ENCODE measurements at regions not wholly inside any gene's neighbourhood (a gene's known extent, or its start where the extent isn't known, plus 50 kb on each side); places are given as distances from the start of the nearest gene placed in this dataset.
"Not testable (repeated sequence)": the region's sequence is repeated elsewhere in the genome, so short reads cannot be mapped to it uniquely, and the experiment has no call there.

GRCh38 chr6:86440608-86441007, 496.7 kb upstream of the HTR1E start:
- no peaks in the 10 kb centered on the region for H3K36me3 ChIP-seq (ENCODE audit: control insufficient read depth, insufficient read depth, low read length)
- no peak for DNase-seq (ENCODE audit: low read depth)
- FAIRE-seq, result no peak
- TF ChIP-seq, protein P1, sequence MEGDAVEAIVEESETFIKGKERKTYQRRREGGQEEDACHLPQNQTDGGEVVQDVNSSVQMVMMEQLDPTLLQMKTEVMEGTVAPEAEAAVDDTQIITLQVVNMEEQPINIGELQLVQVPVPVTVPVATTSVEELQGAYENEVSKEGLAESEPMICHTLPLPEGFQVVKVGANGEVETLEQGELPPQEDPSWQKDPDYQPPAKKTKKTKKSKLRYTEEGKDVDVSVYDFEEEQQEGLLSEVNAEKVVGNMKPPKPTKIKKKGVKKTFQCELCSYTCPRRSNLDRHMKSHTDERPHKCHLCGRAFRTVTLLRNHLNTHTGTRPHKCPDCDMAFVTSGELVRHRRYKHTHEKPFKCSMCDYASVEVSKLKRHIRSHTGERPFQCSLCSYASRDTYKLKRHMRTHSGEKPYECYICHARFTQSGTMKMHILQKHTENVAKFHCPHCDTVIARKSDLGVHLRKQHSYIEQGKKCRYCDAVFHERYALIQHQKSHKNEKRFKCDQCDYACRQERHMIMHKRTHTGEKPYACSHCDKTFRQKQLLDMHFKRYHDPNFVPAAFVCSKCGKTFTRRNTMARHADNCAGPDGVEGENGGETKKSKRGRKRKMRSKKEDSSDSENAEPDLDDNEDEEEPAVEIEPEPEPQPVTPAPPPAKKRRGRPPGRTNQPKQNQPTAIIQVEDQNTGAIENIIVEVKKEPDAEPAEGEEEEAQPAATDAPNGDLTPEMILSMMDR (IDR thresholded peaks at IDR 0.05; ENCODE audit: insufficient read depth, low read length, severe bottlenecking), result no peak
- no peaks in the 10 kb centered on the region for H3K27me3 ChIP-seq (ENCODE audit: control insufficient read depth, insufficient read depth, low read length)
- no peak overlapping the region for H3K4me3 ChIP-seq (ENCODE audit: low read depth, low read length)

- no peaks in the 10 kb centered on the region for H3K36me3 ChIP-seq (ENCODE audit: control insufficient read depth, insufficient read depth, low read length)
- DNase-seq (ENCODE audit: low read depth) (no peak), FAIRE-seq (no peak)
- TF ChIP-seq, protein P1 (IDR thresholded peaks at IDR 0.05; ENCODE audit: insufficient read depth, low read length, severe bottlenecking), result no peak
- H3K27me3 ChIP-seq (ENCODE audit: control insufficient read depth, insufficient read depth, low read length), result no peaks in the 10 kb centered on the region
- H3K4me3 ChIP-seq (ENCODE audit: low read depth, low read length), result no peak overlapping the region
Observed at GRCh38 chr6:86423571-86423970, 513.8 kb upstream of the HTR1E start.

DNA sequence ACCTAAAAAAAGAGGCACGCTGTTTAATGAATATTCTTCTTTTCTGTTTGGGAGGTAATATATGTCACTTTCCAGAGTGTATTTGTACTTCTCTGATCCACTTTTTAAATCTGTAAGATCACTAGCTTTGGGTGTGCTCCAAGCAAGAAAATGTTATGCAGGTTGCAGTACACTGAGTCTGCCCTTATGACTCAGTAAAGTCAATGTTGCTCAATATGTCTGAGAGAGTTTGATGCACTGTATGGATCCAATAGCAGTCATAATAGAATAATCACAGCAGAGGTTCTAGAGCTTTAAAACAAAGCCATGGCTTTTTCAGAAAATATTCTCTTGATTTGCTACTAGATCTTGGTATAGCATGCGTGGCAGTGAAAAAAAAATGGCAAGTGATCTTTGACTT, 525.3 kb upstream of the HTR1E start:
- TF ChIP-seq, protein P1 (IDR thresholded peaks at IDR 0.05; ENCODE audit: insufficient read depth, low read length, severe bottlenecking), result no peak
- no peaks in the 10 kb centered on the region for H3K36me3 ChIP-seq (ENCODE audit: control insufficient read depth, insufficient read depth, low read length)
- H3K4me3 ChIP-seq (ENCODE audit: low read depth, low read length), result no peak overlapping the region
- DNase-seq (ENCODE audit: low read depth), result peak; percentile 37
- H3K27me3 ChIP-seq (ENCODE audit: control insufficient read depth, insufficient read depth, low read length), result no peaks in the 10 kb centered on the region
- FAIRE-seq, result no peak

DNA sequence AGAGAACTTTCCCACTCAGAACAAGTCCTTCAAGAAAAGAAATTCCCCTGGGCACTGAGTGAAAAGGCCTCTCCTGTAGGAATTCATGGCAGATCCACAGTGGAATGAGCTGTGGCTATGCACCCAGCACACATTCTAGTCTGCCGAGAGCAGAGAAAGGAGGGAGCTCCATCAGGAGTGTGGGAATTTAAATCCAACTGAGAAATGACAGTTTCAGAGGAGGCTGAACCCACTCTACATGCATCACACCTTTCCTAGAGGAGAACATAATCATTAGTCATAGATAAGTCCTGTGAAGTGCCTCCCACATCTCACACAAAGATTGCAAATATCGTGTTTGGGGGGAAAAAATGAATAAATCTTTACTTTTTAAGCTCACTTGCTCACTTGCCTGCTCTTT, 530.2 kb upstream of the HTR1E start:
- H3K36me3 ChIP-seq (ENCODE audit: control insufficient read depth, insufficient read depth, low read length), result no peaks in the 10 kb centered on the region
- no peak for FAIRE-seq

GRCh38 chr6:86392850-86393249, 544.5 kb upstream of the HTR1E start:
- H3K4me3 ChIP-seq (ENCODE audit: low read depth, low read length); DNase-seq (ENCODE audit: low read depth); H3K27me3 ChIP-seq (ENCODE audit: control insufficient read depth, insufficient read depth, low read length); H3K36me3 ChIP-seq (ENCODE audit: control insufficient read depth, insufficient read depth, low read length); FAIRE-seq: not testable (repeated sequence)

More for the DNA sequence above, 530.2 kb upstream of the HTR1E start:
- DNase-seq (ENCODE audit: low read depth), result no peak
- TF ChIP-seq, protein P1 (IDR thresholded peaks at IDR 0.05; ENCODE audit: insufficient read depth, low read length, severe bottlenecking), result no peak
- no peak overlapping the region for H3K4me3 ChIP-seq (ENCODE audit: low read depth, low read length)
- no peaks in the 10 kb centered on the region for H3K27me3 ChIP-seq (ENCODE audit: control insufficient read depth, insufficient read depth, low read length)

DNA sequence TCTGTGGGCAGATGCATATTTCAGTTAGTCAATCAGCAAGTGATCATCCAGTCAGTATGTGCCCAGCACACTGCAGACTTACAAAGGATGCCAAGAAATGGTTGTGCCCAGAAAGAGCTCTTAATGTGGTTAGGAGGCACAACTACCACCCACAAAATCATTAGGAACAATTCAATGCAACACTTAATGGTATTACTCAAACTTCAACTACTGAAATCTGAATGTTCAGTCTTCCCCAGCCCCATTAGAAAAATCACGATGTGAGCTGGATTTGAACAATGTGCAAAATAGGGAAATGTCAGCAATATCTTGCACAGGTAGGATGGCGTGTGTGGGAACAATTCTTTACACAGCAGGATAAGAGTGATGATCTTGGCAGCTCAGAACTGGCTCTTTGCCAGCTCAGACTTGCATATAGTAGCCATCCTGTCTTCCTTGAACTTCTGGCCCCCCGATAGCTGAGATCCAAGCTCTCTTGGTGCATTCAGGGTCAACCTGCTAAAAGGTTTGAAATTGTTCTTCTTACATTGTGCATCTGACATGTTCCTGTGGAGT, 556.7 kb upstream of the HTR1E start:
- DNase-seq (ENCODE audit: low read depth) (no peak), FAIRE-seq (no peak)
- Histone ChIP-seq H3K4me3 (ENCODE audit: low read depth, low read length) (no peak overlapping the region), H3K36me3 (ENCODE audit: control insufficient read depth, insufficient read depth, low read length) (no peaks in the 10 kb centered on the region), H3K27me3 (ENCODE audit: control insufficient read depth, insufficient read depth, low read length) (no peaks in the 10 kb centered on the region)
- TF ChIP-seq, protein P1 (IDR thresholded peaks at IDR 0.05; ENCODE audit: insufficient read depth, low read length, severe bottlenecking), result no peak
